WTC11 (cell line): ENCODE measurements at regions not wholly inside any gene's neighbourhood (a gene's known extent, or its start where the extent isn't known, plus 50 kb on each side); places are given as distances from the start of the nearest gene placed in this dataset.

Experiments
- ATAC-seq: fragments of 200-7000 bp; cut with Tn5 transposase; 2 replicates; pipeline ENCODE4 v1.10.0; 2021; ENCODE audit warnings: mild to moderate bottlenecking, moderate library complexity
- CTCF ChIA-PET: fragments of 300-600 bp; sonication (Branson Sonifier 250); formaldehyde crosslinking; loops from one replicate; lab custom pipeline; 2021; ENCODE audit warnings: antibody characterized with exemption; lab: Charles Lee
- POLR2A ChIA-PET: fragments of 350-600 bp; sonication (Branson Sonifier 250); formaldehyde crosslinking; loops from one replicate; lab custom pipeline; 2021; ENCODE audit warnings: antibody characterized with exemption; lab: Charles Lee
- DNase-seq: peaks from one replicate; pipeline ENCODE4 v3.0.0; 2021; ENCODE audit warnings: low spot score
- H3K27ac Mint-ChIP-seq: 2 replicates; pipeline ENCODE4 v1.8.0; 2021; ENCODE audit warnings: mixed read lengths
- H3K27me3 Mint-ChIP-seq: 2 replicates; pipeline ENCODE4 v1.8.0; 2021; ENCODE audit warnings: low read depth, mild to moderate bottlenecking, moderate library complexity, mixed read lengths
- H3K36me3 Mint-ChIP-seq: 2 replicates; pipeline ENCODE4 v1.8.0; 2021; ENCODE audit warnings: mixed read lengths
- H3K4me1 Mint-ChIP-seq: 2 replicates; pipeline ENCODE4 v1.8.0; 2022; ENCODE audit warnings: mixed read lengths
- H3K4me3 Mint-ChIP-seq: 2 replicates; pipeline ENCODE4 v1.8.0; 2021; ENCODE audit warnings: mild to moderate bottlenecking, moderate library complexity, mixed read lengths
- H3K9me3 Mint-ChIP-seq: 2 replicates; pipeline ENCODE4 v1.8.0; 2021; ENCODE audit warnings: mixed read lengths
- CREB1 ChIP-seq: sonication (generic); formaldehyde crosslinking; IDR thresholded peaks from 2 replicates; pipeline ENCODE4 v1.8.0; 2023; ENCODE audit warnings: mild to moderate bottlenecking, missing genetic modification reagents
- CREM ChIP-seq: sonication (generic); formaldehyde crosslinking; IDR thresholded peaks from 2 replicates; pipeline ENCODE4 v1.8.1; 2022; ENCODE audit warnings: mild to moderate bottlenecking, missing genetic modification reagents, moderate library complexity
- FOXP4 ChIP-seq: sonication (generic); formaldehyde crosslinking; IDR thresholded peaks from 2 replicates; pipeline ENCODE4 v1.8.0; 2022; ENCODE audit warnings: mild to moderate bottlenecking, missing genetic modification reagents
- IRF2 ChIP-seq: sonication (generic); formaldehyde crosslinking; IDR thresholded peaks from 2 replicates; pipeline ENCODE4 v1.8.0; 2022; ENCODE audit warnings: low read depth, missing genetic modification reagents, borderline replicate concordance
- MYBL2 ChIP-seq: sonication (generic); formaldehyde crosslinking; IDR thresholded peaks from 2 replicates; pipeline ENCODE4 v1.8.1; 2023; ENCODE audit warnings: mild to moderate bottlenecking, moderate library complexity, missing genetic modification reagents
- NFYB ChIP-seq: sonication (generic); formaldehyde crosslinking; conservative IDR thresholded peaks from 2 replicates; pipeline ENCODE4 v1.8.0; 2022; ENCODE audit warnings: low read depth, missing genetic modification reagents
- SP1 ChIP-seq: sonication (generic); formaldehyde crosslinking; conservative IDR thresholded peaks from 2 replicates; pipeline ENCODE4 v1.8.1; 2022; ENCODE audit warnings: missing genetic modification reagents
- TP53 ChIP-seq: sonication (generic); formaldehyde crosslinking; IDR thresholded peaks from 2 replicates; pipeline ENCODE4 v1.8.1; 2023; ENCODE audit warnings: mild to moderate bottlenecking, missing genetic modification reagents
- ZNF138 ChIP-seq: sonication (generic); formaldehyde crosslinking; conservative IDR thresholded peaks from 2 replicates; pipeline ENCODE4 v1.8.1; 2022; ENCODE audit warnings: mild to moderate bottlenecking, moderate library complexity, missing genetic modification reagents
- ZNF396 ChIP-seq: fragments of 250-450 bp; sonication (Bioruptor Pico); IDR thresholded peaks from 2 replicates; pipeline ENCODE4 v1.8.0; 2021; ENCODE audit warnings: mild to moderate bottlenecking, moderate library complexity, borderline replicate concordance
- ZNF532 ChIP-seq: fragments of 250-450 bp; sonication (Bioruptor Pico); IDR thresholded peaks from 2 replicates; pipeline ENCODE4 v1.9.0; 2021; ENCODE audit warnings: mild to moderate bottlenecking, borderline replicate concordance
- TF ChIP-seq, protein P1 (sequence below): sonication (generic); formaldehyde crosslinking; IDR thresholded peaks from 2 replicates; pipeline ENCODE4 v1.8.1; 2022; ENCODE audit warnings: low read depth, missing genetic modification reagents, borderline replicate concordance
- TF ChIP-seq, protein P2 (sequence below): fragments of 250-450 bp; sonication (Bioruptor Pico); IDR thresholded peaks from 2 replicates; pipeline ENCODE4 v2.1.2; 2022; ENCODE audit warnings: mild to moderate bottlenecking, moderate library complexity
- TF ChIP-seq, protein P3 (sequence below): sonication (generic); formaldehyde crosslinking; IDR thresholded peaks from 2 replicates; pipeline ENCODE4 v1.8.1; 2023; ENCODE audit warnings: mild to moderate bottlenecking, missing genetic modification reagents, moderate library complexity
- TF ChIP-seq, protein P4 (sequence below): sonication (generic); formaldehyde crosslinking; IDR thresholded peaks from 2 replicates; pipeline ENCODE4 v1.8.1; 2022; ENCODE audit warnings: mild to moderate bottlenecking, missing genetic modification reagents, moderate library complexity, borderline replicate concordance
- TF ChIP-seq, protein P5 (sequence below): sonication (generic); formaldehyde crosslinking; IDR thresholded peaks from 2 replicates; pipeline ENCODE4 v1.8.1; 2022; ENCODE audit warnings: low read depth, mild to moderate bottlenecking, moderate library complexity, missing genetic modification reagents, borderline replicate concordance

- TF ChIP-seq FOXP4 (CRISPR knock-in tag) (no peak), ZNF138 (no peak), ZNF532 (CRISPR knock-in tag) (no peak), TP53 (no peak), NFYB (CRISPR knock-in tag) (no peak)
- TF ChIP-seq, protein P1, sequence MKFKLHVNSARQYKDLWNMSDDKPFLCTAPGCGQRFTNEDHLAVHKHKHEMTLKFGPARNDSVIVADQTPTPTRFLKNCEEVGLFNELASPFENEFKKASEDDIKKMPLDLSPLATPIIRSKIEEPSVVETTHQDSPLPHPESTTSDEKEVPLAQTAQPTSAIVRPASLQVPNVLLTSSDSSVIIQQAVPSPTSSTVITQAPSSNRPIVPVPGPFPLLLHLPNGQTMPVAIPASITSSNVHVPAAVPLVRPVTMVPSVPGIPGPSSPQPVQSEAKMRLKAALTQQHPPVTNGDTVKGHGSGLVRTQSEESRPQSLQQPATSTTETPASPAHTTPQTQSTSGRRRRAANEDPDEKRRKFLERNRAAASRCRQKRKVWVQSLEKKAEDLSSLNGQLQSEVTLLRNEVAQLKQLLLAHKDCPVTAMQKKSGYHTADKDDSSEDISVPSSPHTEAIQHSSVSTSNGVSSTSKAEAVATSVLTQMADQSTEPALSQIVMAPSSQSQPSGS, result no peak
- TF ChIP-seq, protein P2, sequence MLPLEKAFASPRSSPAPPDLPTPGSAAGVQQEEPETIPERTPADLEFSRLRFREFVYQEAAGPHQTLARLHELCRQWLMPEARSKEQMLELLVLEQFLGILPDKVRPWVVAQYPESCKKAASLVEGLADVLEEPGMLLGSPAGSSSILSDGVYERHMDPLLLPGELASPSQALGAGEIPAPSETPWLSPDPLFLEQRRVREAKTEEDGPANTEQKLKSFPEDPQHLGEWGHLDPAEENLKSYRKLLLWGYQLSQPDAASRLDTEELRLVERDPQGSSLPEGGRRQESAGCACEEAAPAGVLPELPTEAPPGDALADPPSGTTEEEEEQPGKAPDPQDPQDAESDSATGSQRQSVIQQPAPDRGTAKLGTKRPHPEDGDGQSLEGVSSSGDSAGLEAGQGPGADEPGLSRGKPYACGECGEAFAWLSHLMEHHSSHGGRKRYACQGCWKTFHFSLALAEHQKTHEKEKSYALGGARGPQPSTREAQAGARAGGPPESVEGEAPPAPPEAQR (CRISPR knock-in tag), result no peak
- POLR2A ChIA-PET, result no interaction called here
- ATAC-seq (peak; percentile 94), DNase-seq (no peak)
- CTCF ChIA-PET, result interaction anchor here (0.7 to 1.4 kb wide), 5 partner anchors 11 to 669 kb away, joined by 3 read pairs; no protein-coding TSS in a partner anchor
- Mint-ChIP-seq H3K4me1 (peaks cover 10% of the 10 kb centered on the region), H3K27ac (no peak overlapping the region), H3K36me3 (no peaks in the 10 kb centered on the region), H3K27me3 (no peaks in the 10 kb centered on the region), H3K9me3 (peaks cover 13% of the 10 kb centered on the region), H3K4me3 (no peak overlapping the region)
These were observed 153.5 kb upstream of the OGFRL1 start for GRCh38 chr6:71134929-71135642.

DNA sequence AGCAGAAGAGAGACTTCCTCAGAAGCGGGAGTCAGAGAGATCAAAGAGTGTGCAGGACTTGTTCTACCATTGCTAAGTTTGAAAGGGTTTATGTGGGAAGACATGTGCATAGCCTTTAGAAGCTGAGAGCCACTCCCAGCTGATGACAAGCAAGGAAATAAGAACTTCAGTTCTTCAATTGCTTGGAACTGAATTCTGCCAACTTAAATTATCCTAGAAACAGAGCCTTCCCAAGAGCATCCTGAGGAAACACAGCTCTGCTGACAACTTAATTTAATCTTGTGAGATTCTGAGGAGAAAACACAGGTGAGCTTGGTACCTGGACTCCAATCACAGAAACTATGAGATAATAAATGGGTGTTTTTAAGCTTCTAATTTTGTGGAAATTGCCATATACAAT, 150.6 kb upstream of the OGFRL1 start:
- no peak overlapping the region for H3K27ac Mint-ChIP-seq
- ATAC-seq (no peak), DNase-seq (no peak)
- POLR2A ChIA-PET, result no interaction called here
- peaks cover 23% of the 10 kb centered on the region for H3K9me3 Mint-ChIP-seq
- no peaks in the 10 kb centered on the region; the same call in 1 of the 2 replicates for H3K36me3 Mint-ChIP-seq
- H3K27me3 Mint-ChIP-seq, result no peaks in the 10 kb centered on the region
- TF ChIP-seq, protein P3, sequence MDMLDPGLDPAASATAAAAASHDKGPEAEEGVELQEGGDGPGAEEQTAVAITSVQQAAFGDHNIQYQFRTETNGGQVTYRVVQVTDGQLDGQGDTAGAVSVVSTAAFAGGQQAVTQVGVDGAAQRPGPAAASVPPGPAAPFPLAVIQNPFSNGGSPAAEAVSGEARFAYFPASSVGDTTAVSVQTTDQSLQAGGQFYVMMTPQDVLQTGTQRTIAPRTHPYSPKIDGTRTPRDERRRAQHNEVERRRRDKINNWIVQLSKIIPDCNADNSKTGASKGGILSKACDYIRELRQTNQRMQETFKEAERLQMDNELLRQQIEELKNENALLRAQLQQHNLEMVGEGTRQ, result no peak
- H3K4me3 Mint-ChIP-seq, result no peak overlapping the region
- H3K4me1 Mint-ChIP-seq, result peaks cover 10% of the 10 kb centered on the region
- CTCF ChIA-PET, result no interaction called here

DNA sequence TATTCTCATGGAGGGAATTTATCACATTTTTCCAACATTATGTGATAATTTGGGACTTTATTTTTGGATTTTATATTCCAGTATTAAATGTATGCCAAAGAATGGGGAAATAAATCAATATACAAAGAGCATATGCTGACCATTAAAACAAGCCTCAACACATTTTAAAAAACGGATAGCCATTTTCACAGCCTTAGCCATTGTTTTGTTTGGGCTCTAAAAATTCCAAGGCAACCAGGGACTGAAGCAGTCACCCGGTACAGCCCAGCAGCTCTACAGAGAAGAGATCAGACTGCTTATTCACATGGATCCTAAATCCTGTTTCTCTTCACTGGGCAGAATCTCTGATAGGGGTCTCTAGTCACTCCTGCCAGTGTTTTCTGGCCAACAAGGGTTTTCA, 150.2 kb upstream of the OGFRL1 start:
- no peak for TF ChIP-seq SP1 (CRISPR knock-in tag)
- TF ChIP-seq CREB1, result no peak
- TF ChIP-seq, protein P4, sequence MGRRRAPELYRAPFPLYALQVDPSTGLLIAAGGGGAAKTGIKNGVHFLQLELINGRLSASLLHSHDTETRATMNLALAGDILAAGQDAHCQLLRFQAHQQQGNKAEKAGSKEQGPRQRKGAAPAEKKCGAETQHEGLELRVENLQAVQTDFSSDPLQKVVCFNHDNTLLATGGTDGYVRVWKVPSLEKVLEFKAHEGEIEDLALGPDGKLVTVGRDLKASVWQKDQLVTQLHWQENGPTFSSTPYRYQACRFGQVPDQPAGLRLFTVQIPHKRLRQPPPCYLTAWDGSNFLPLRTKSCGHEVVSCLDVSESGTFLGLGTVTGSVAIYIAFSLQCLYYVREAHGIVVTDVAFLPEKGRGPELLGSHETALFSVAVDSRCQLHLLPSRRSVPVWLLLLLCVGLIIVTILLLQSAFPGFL (CRISPR knock-in tag), result no peak
- no peak for TF ChIP-seq MYBL2 (CRISPR knock-in tag)
- TF ChIP-seq ZNF396 (CRISPR knock-in tag), result no peak
- TF ChIP-seq, protein P5, sequence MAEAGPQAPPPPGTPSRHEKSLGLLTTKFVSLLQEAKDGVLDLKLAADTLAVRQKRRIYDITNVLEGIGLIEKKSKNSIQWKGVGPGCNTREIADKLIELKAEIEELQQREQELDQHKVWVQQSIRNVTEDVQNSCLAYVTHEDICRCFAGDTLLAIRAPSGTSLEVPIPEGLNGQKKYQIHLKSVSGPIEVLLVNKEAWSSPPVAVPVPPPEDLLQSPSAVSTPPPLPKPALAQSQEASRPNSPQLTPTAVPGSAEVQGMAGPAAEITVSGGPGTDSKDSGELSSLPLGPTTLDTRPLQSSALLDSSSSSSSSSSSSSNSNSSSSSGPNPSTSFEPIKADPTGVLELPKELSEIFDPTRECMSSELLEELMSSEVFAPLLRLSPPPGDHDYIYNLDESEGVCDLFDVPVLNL (CRISPR knock-in tag), result no peak
- no peak for TF ChIP-seq IRF2 (CRISPR knock-in tag)
- TF ChIP-seq CREM (CRISPR knock-in tag), result no peak
- H3K27ac Mint-ChIP-seq, result no peak overlapping the region
- H3K27me3 Mint-ChIP-seq, result no peaks in the 10 kb centered on the region
- no peak overlapping the region for H3K4me3 Mint-ChIP-seq
- CTCF ChIA-PET, result no interaction called here
- ATAC-seq, result no peak
- POLR2A ChIA-PET, result no interaction called here
- no peak for DNase-seq
- no peaks in the 10 kb centered on the region; the same call in 1 of the 2 replicates for H3K36me3 Mint-ChIP-seq
- H3K4me1 Mint-ChIP-seq, result peaks cover 10% of the 10 kb centered on the region
- H3K9me3 Mint-ChIP-seq, result peaks cover 23% of the 10 kb centered on the region
